Left renal pelvis (tissue), 4 donors: ENCODE measurements at regions not wholly inside any gene's neighbourhood (a gene's known extent, or its start where the extent isn't known, plus 50 kb on each side); places are given as distances from the start of the nearest gene placed in this dataset.
"Not testable (repeated sequence)": the region's sequence is repeated elsewhere in the genome, so short reads cannot be mapped to it uniquely, and the experiment has no call there.

ENCODE experiments used
- DNase-seq, 4 donors: peaks; one replicate each; pipeline ENCODE4 v3.0.0-alpha.2; 2013; ENCODE audit warnings: low read depth in 4 of 4, low spot score in 3 of 4

- DNase-seq, result no peak
These were observed 257.1 kb upstream of the ZFP64 start for GRCh38 chr20:52448513-52449232.

DNA sequence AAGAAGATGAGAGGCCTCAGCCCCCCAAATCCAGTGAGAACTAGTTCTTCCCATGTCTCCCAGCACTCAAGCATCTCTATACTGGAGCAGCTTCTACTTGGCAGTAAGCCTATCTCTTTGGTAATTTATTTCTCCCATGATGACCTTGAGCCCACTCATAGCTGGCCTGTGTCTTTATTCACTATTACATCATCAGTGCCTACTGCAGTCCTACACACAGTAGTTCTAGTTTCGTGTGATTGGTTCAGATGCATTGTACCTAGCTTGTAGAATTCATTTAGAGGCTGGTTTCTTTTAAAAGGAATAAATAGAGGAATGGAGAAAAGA is 255.6 kb upstream of the ZFP64 start:
- no peak for DNase-seq

GRCh38 chr20:52446421-52447224 is 255.0 kb upstream of the ZFP64 start:
- no peak for DNase-seq

GRCh38 chr20:52444455-52444854 is 252.9 kb upstream of the ZFP64 start:
- DNase-seq, result no peak

DNA sequence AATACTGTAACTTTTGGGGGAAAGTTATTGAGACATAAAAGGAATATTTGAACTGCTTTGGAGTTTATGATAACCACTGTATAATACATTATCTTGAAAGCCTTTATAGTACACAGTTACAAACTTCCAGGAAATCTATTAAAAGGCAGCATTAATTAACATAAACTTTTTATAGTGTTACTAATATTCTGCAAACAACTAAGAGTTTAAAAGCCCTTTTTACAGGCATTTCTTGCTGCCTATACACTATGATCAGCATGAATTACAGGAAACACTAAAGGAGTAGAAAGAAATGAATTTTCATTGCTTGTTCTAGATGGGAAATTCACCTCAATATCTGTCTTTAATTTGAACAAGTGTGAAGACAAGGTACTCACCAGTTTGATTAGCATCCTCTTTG is 252.3 kb upstream of the ZFP64 start:
- DNase-seq, result no peak

DNA sequence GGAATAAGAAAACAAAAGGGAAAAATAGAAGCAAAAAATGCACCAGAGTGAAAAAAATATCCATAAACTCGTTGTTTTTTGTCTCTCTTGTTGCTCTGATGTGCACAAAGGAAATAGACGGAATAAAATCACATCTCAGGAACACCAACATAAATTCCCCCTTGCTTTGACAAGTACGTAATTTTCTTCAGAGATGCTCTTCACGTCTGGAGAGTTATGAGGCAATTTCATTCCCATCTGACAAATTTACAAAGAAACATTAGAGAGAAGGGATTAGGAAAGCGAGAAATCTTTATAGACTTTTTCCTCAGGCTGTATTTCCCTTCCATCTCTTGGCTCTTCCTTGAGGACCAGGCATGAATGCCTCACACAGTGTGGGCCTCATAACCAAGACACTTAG is 250.1 kb upstream of the ZFP64 start:
- DNase-seq, result no peak

- DNase-seq, result no peak
These were observed 247.8 kb upstream of the ZFP64 start for GRCh38 chr20:52439375-52439774.

GRCh38 chr20:52438326-52438963 is 246.9 kb upstream of the ZFP64 start:
- DNase-seq, result no peak

DNA sequence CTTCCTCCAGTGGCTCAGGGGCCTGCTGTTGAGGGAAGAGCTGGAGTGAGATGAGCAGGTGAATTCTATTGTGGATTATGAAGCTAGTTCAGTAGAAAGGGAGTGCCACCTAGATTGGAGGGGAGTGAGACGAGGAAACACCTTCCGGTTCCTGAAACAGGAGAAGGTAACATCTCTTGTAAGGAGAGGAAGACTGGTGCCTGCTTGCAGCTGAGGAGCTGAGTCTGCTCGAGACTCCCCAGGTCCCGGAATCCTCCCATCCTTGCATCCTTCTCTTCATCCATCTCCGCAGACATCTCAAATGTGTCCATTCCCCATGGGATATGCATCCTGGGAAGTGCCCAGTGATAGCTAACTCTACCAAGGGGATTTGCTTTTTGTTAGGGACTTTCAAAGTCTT is 242.9 kb upstream of the ZFP64 start:
- DNase-seq, result no peak

DNA sequence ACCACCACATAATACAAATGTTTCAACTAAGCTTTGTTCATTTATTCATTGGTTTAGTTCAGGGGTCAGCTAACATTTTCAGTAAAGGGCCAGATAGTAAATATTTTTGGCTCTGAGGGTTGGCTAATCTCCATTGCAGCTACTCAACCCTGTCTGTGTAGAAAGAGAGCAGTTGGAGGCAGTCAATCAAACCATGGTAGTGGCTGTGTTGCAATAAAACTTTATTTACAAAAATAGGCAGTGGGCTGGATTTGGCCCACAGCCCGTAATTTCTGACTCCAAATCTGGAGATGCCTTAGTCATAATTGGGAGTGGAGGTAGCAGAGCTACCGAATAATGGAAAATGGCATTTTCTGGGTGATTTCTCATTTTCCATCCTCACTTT is 242.5 kb upstream of the ZFP64 start:
- DNase-seq, result no peak

GRCh38 chr20:52433326-52434040 is 241.9 kb upstream of the ZFP64 start:
- DNase-seq, result no peak

GRCh38 chr20:52432740-52433139 is 241.2 kb upstream of the ZFP64 start:
- no peak for DNase-seq

GRCh38 chr20:52429029-52429428 is 237.4 kb upstream of the ZFP64 start:
- DNase-seq, result no peak

DNA sequence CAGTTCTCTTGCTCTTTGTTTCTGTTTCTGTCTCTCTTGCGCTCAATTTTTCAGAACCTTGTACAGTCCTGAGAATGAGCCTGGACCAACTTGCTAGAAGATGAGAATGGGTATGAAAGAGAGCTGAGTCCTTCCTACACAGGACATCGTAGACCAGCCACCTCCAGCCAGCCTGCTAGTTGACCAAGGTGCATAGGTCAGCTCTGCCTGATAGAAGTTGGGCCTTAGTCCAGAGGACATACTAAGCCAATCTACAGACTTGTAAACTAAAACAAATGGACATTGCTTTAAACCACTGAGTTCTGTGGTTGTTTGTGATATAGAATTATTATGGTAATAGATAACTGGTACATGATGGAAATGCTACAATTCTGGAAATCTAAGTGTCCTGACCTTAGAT is 236.4 kb upstream of the ZFP64 start:
- no peak for DNase-seq

DNA sequence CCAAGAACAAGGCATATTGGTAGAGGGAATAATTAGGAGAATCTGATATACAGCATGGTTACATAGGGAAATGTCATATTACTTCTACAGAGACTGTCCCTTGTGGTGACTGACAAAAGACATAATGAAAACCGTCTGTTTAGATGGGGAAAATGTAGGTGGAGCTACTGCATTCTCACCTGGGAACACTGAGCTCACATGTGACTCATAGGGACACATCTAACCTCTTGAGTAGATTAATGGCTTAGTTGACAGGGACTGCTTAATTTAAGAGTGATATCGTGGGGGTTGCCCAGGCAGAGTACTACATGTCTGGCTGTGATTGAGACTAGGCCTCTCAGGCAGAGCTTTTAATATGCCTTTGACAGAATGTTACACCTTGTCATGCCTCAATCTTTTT is 235.3 kb upstream of the ZFP64 start:
- DNase-seq, result no peak

DNA sequence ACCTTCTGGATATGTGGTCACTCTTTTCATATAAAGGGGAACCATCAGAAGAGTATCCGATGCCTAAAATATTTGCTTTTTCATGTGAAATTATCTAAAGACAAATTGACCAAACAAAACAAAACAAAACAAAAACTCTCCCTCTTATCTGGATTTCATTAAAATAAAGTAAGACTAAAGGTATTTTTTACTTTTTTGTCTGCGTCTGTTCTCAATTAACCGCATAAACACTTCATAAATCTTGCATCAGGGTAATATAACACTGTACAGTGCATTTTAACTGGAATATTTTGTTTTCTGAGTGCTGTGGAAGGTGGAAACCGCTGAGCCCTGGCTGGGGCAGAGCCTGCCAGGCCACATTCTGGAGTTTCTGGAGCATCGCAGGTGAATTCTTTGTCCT is 234.1 kb upstream of the ZFP64 start:
- DNase-seq, result no peak

- DNase-seq, result no peak
These were observed 233.7 kb upstream of the ZFP64 start for GRCh38 chr20:52425253-52425652.

DNA sequence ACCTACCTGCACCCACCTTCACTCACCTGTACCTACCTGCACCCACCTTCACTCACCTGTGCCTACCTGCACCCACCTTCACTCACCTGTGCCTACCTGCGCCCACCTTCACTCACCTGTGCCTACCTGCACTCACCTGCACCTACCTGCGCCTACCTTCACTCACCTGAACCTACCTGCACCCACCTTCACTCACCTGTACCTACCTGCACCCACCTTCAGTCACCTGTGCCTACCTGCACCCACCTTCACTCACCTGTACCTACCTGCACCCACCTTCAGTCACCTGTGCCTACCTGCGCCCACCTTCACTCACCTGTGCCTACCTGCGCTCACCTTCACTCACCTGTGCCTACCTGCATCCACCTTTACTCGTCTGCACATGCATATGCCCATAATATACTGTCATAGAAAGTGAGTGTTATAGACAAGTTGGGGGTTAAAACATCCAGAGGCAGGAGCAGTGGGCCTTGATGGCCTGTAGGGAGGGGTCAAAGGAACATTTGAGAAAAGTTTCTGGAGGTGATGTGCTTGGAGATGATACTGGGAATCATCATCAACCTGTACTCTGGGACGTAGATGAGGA is 232.9 kb upstream of the ZFP64 start:
- DNase-seq, result not testable (repeated sequence)

DNA sequence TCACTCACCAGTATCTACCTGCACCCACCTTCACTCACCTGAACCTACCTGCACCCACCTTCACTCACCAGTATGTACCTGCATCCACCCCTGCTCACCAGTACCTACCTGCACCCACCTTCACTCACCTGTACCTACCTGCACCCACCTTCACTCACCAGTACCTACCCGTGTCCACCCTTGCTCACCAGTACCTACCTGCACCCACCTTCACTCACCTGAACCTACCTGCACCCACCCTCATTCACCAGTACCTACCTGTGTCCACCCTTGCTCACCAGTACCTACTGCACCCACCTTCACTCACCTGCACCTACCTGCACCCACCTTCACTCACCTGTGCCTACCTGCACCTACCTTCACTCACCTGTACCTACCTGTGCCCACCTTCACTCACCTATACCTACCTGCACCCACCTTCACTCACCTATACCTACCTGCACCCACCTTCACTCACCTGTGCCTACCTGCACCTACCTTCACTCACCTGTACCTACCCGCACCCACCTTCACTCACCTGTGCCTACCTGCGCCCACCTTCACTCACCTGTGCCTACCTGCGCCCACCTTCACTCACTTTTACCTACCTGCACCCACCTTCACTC is 232.1 kb upstream of the ZFP64 start:
- not testable (repeated sequence) for DNase-seq

- DNase-seq, result no peak
These were observed 231.2 kb upstream of the ZFP64 start for GRCh38 chr20:52422574-52423336.
